ENCODE measurements at regions not wholly inside any gene's neighbourhood (a gene's known extent, or its start where the extent isn't known, plus 50 kb on each side); places are given as distances from the start of the nearest gene placed in this dataset.
A peak's percentile ranks its signal among the peaks of the same experiment; 100 is the strongest.

GRCh38 chr9:4384750-4385149 is 84.9 kb upstream of the GLIS3 start:
- H3K27ac Mint-ChIP-seq: no peak overlapping the region

DNA sequence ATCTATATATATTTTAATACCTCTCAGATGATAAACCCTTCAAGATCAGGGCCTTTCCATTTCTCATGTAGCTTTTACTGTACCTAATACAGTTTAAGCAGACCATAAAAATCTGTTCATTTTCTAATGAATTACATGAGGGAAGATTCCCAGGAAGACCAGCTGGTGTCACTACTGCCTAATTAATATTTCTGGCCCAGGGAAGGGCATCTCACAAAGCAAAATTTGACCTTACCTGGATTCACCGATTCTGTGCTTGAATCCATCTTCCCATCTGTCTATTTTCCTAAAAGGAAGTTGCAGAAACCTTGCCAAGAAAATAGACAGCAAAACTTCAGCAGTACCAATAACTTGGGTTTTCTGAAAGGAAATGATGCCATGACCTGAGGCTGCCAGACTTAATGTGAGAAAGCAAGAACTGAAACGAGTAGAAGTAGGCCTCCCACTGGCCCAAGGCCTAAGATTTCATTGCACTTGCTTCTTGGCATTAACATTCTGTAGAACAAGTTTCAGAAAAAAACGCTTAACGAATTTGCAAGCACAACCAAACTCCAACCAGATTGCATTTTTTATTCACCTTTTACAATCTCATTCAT is 83.0 kb upstream of the GLIS3 start:
- TF ChIP-seq, protein P1, sequence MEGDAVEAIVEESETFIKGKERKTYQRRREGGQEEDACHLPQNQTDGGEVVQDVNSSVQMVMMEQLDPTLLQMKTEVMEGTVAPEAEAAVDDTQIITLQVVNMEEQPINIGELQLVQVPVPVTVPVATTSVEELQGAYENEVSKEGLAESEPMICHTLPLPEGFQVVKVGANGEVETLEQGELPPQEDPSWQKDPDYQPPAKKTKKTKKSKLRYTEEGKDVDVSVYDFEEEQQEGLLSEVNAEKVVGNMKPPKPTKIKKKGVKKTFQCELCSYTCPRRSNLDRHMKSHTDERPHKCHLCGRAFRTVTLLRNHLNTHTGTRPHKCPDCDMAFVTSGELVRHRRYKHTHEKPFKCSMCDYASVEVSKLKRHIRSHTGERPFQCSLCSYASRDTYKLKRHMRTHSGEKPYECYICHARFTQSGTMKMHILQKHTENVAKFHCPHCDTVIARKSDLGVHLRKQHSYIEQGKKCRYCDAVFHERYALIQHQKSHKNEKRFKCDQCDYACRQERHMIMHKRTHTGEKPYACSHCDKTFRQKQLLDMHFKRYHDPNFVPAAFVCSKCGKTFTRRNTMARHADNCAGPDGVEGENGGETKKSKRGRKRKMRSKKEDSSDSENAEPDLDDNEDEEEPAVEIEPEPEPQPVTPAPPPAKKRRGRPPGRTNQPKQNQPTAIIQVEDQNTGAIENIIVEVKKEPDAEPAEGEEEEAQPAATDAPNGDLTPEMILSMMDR (IDR thresholded peaks at IDR 0.05): no peak
- H3K9ac ChIP-seq (ENCODE audit: insufficient read depth, low read length, poor library complexity, severe bottlenecking): no peak overlapping the region
- H3K79me2 ChIP-seq (ENCODE audit: insufficient read depth, low read length): no peaks in the 10 kb centered on the region
- no peak overlapping the region for H3K4me2 ChIP-seq (replicated peaks; ENCODE audit: extremely low read depth, low read length, poor library complexity, severe bottlenecking)
- H3K27me3 ChIP-seq (ENCODE audit: control insufficient read depth in 2 of 2, insufficient read depth in 2 of 2, low read length in 2 of 2): no peaks in the 10 kb centered on the region
- no peaks in the 10 kb centered on the region for H3K4me1 Mint-ChIP-seq
- H3K4me1 ChIP-seq (ENCODE audit: control insufficient read depth in 1 of 2, insufficient read depth in 2 of 2, low read length in 2 of 2): no peaks in the 10 kb centered on the region
- H3K9me3 ChIP-seq (replicated peaks in 1 of 2; ENCODE audit: control insufficient read depth in 1 of 2, insufficient read depth in 1 of 2, low read length in 2 of 2): no peaks in the 10 kb centered on the region
- 76% methylated on average over 3 of the region's 4 CpGs for WGBS (ENCODE audit: insufficient coverage)
- no peak overlapping the region for H3K27ac ChIP-seq (ENCODE audit: low read depth in 1 of 2, low read length in 2 of 2)
- peak in 1 of 3 donors; percentile 2 for DNase-seq
- H2AFZ ChIP-seq (ENCODE audit: insufficient read depth, low read depth, low read length, poor library complexity, severe bottlenecking): no peak overlapping the region
- H3K36me3 Mint-ChIP-seq: no peaks in the 10 kb centered on the region
- peaks cover 3 to 4% (median 3%) of the 10 kb centered on the region in 3 donors for H3K27me3 Mint-ChIP-seq (ENCODE audit: low read depth in 3 of 3)
- intact Hi-C loops (cut with micrococcal nuclease): no loop called here
- no peaks in the 10 kb centered on the region for H4K20me1 ChIP-seq (ENCODE audit: insufficient read depth, low read length)
- no peaks in the 10 kb centered on the region for H3K36me3 ChIP-seq (replicated peaks in 1 of 2; ENCODE audit: control insufficient read depth in 1 of 2, insufficient read depth in 2 of 2, low read length in 2 of 2)
- no peaks in the 10 kb centered on the region for H3K9me3 Mint-ChIP-seq
- no peak overlapping the region for H3K4me3 Mint-ChIP-seq
- H3K27ac Mint-ChIP-seq: no peak overlapping the region
- no peak overlapping the region for H3K4me3 ChIP-seq (replicated peaks in 1 of 3; ENCODE audit: low read depth in 2 of 3, low read length in 3 of 3)

More at GRCh38 chr9:4384750-4385149, 84.9 kb upstream of the GLIS3 start:
- H3K4me2 ChIP-seq (replicated peaks; ENCODE audit: extremely low read depth, low read length, poor library complexity, severe bottlenecking): no peak overlapping the region
- no peaks in the 10 kb centered on the region for H4K20me1 ChIP-seq (ENCODE audit: insufficient read depth, low read length)
- 85% methylated on average over 3 of the region's 5 CpGs for WGBS (ENCODE audit: insufficient coverage)
- Mint-ChIP-seq H3K36me3 (no peaks in the 10 kb centered on the region), H3K4me3 (no peak overlapping the region), H3K4me1 (no peaks in the 10 kb centered on the region), H3K9me3 (no peaks in the 10 kb centered on the region), H3K27me3 (ENCODE audit: low read depth in 3 of 3) (peaks cover 1 to 5% (median 3%) of the 10 kb centered on the region in 3 donors)
- no peak overlapping the region for H3K27ac ChIP-seq (ENCODE audit: low read depth in 1 of 2, low read length in 2 of 2)
- H3K4me3 ChIP-seq (replicated peaks in 1 of 3; ENCODE audit: low read depth in 2 of 3, low read length in 3 of 3): no peak overlapping the region
- TF ChIP-seq, protein P1 (IDR thresholded peaks at IDR 0.05): no peak
- intact Hi-C loops (cut with micrococcal nuclease): no loop called here
- H3K9ac ChIP-seq (ENCODE audit: insufficient read depth, low read length, poor library complexity, severe bottlenecking): no peak overlapping the region
- H2AFZ ChIP-seq (ENCODE audit: insufficient read depth, low read depth, low read length, poor library complexity, severe bottlenecking): no peak overlapping the region
- H3K27me3 ChIP-seq (ENCODE audit: control insufficient read depth in 2 of 2, insufficient read depth in 2 of 2, low read length in 2 of 2): no peaks in the 10 kb centered on the region
- no peaks in the 10 kb centered on the region for H3K79me2 ChIP-seq (ENCODE audit: insufficient read depth, low read length)
- DNase-seq: no peak
- no peaks in the 10 kb centered on the region for H3K36me3 ChIP-seq (replicated peaks in 1 of 2; ENCODE audit: control insufficient read depth in 1 of 2, insufficient read depth in 2 of 2, low read length in 2 of 2)
- no peaks in the 10 kb centered on the region for H3K4me1 ChIP-seq (ENCODE audit: control insufficient read depth in 1 of 2, insufficient read depth in 2 of 2, low read length in 2 of 2)
- no peaks in the 10 kb centered on the region for H3K9me3 ChIP-seq (replicated peaks in 1 of 2; ENCODE audit: control insufficient read depth in 1 of 2, insufficient read depth in 1 of 2, low read length in 2 of 2)

All from CD14-positive monocyte (primary cell).